NB4 (cell line): ENCODE measurements at regions not wholly inside any gene's neighbourhood (a gene's known extent, or its start where the extent isn't known, plus 50 kb on each side); places are given as distances from the start of the nearest gene placed in this dataset.

ENCODE experiments used
- CTCF ChIP-seq: IDR thresholded peaks from one replicate; pipeline ENCODE4 v1.5.1; 2012; ENCODE audit warnings: low read depth, low read length
- MAX ChIP-seq: IDR thresholded peaks from 2 replicates; pipeline ENCODE4 v1.6.1; 2011; ENCODE audit warnings: low read depth, low read length
- MYC ChIP-seq: IDR thresholded peaks from 2 replicates; pipeline ENCODE4 v1.6.1; 2011; ENCODE audit warnings: low read depth, low read length

GRCh38 chr12:87836190-87836589 is 193.0 kb downstream of the C12orf50 start:
- TF ChIP-seq CTCF = no peak
- TF ChIP-seq MYC = no peak
- no peak for TF ChIP-seq MAX
